A549 (cell line): ENCODE measurements at regions not wholly inside any gene's neighbourhood (a gene's known extent, or its start where the extent isn't known, plus 50 kb on each side); places are given as distances from the start of the nearest gene placed in this dataset.

Experiments used
- CBX2 ChIP-seq: fragments of 200-600 bp; sonication (generic); IDR thresholded peaks from 2 replicates; pipeline ENCODE4 v1.6.1; 2016; ENCODE audit warnings: low read depth, mild to moderate bottlenecking, borderline replicate concordance
- CHD2 ChIP-seq: fragments of 150-350 bp; IDR thresholded peaks from 2 replicates; pipeline ENCODE4 v1.6.1; 2014; ENCODE audit warnings: low read length; ENCODE audit not compliant: partially characterized antibody
- CTCF ChIP-seq: fragments of >200 bp; sonication (Bioruptor Twin); formaldehyde crosslinking; IDR thresholded peaks from 3 replicates; pipeline ENCODE4 v1.5.1; 2016
- GATA3 ChIP-seq: IDR thresholded peaks from 2 replicates; pipeline ENCODE4 v1.6.1; 2012; ENCODE audit warnings: borderline replicate concordance
- POLR2A ChIP-seq: IDR thresholded peaks from 2 replicates; pipeline ENCODE4 v1.6.1; 2012; ENCODE audit warnings: mild to moderate bottlenecking, low read length
- RAD21 ChIP-seq, 2 experiments: fragments of >200 bp in 1 of 2; sonication (Bioruptor Twin) in 1 of 2; formaldehyde crosslinking in 1 of 2; IDR thresholded peaks in 1 of 2; conservative IDR thresholded peaks in 1 of 2; 2 replicates in 1 of 2; 3 replicates in 1 of 2; pipeline ENCODE4 v1.6.1; 2012 to 2018; ENCODE audit warnings: inconsistent platforms in 1 of 2
- RCOR1 ChIP-seq: fragments of 150-350 bp; IDR thresholded peaks from 2 replicates; pipeline ENCODE4 v1.6.1; 2014; ENCODE audit warnings: antibody characterized with exemption, low read length, low read depth
- RFX5 ChIP-seq: fragments of 450-650 bp; IDR thresholded peaks from 2 replicates; pipeline ENCODE4 v1.7.1; 2014; ENCODE audit warnings: antibody characterized with exemption, mild to moderate bottlenecking, moderate library complexity
- RNF2 ChIP-seq: fragments of 200-600 bp; sonication (generic); IDR thresholded peaks from 2 replicates; pipeline ENCODE4 v1.6.1; 2016; ENCODE audit warnings: low read depth, mild to moderate bottlenecking, antibody characterized with exemption, moderate library complexity, borderline replicate concordance
- SMC3 ChIP-seq: fragments of >200 bp; sonication (Bioruptor Twin); formaldehyde crosslinking; IDR thresholded peaks from 3 replicates; pipeline ENCODE4 v1.6.1; 2018; ENCODE audit warnings: inconsistent platforms
- USF2 ChIP-seq: fragments of 450-650 bp; IDR thresholded peaks from 2 replicates; pipeline ENCODE4 v1.6.1; 2014; ENCODE audit warnings: antibody characterized with exemption

- TF ChIP-seq RFX5 (no peak), POLR2A (no peak), RNF2 (no peak), GATA3 (no peak), RAD21 (conservative IDR thresholded peaks at IDR 0.05 in 1 of 2, IDR thresholded peaks at IDR 0.05 in 1 of 2) (no peak), USF2 (no peak), RCOR1 (no peak), CTCF (no peak), CHD2 (no peak), CBX2 (no peak), SMC3 (no peak)
Observed at GRCh38 chr11:86136538-86136937, 67.7 kb upstream of the PICALM start.
